Stimulated activated naive CD4-positive, alpha-beta T cell (primary cell): ENCODE measurements at regions not wholly inside any gene's neighbourhood (a gene's known extent, or its start where the extent isn't known, plus 50 kb on each side); places are given as distances from the start of the nearest gene placed in this dataset.

Experiments
- DNase-seq, 6 experiments: peaks; one replicate each; lab custom pipeline; 2025; lab: John Stamatoyannopoulos, UW

DNA sequence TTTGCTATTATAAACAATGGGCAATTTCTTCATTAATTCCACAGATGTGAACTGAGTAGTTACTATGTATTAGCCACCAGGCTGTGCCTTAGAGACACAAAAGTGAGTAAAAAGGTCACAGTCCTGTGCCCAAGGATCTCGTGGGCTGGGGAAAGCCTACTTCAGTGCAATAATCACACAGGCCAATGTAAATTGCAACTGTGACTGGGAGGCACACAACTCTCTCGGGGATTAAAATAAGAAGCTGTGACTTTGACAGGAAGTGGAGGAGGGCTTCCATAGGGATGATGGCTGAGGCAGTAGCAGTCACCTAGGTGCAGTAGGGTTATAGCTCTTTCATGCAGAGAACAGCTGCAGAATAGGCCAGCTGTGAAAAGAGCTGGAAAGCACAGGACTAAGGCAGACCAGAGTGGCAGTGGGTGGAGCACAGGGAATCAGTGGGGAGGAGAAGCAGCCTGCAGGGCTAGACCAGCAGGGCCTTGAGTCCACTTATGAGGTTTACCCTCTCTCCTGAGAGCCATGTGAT is 121.9 kb downstream of the MAB21L3 start:
- DNase-seq = peak in 5 of 6 experiments; percentile 8 to 63 (median 21)

DNA sequence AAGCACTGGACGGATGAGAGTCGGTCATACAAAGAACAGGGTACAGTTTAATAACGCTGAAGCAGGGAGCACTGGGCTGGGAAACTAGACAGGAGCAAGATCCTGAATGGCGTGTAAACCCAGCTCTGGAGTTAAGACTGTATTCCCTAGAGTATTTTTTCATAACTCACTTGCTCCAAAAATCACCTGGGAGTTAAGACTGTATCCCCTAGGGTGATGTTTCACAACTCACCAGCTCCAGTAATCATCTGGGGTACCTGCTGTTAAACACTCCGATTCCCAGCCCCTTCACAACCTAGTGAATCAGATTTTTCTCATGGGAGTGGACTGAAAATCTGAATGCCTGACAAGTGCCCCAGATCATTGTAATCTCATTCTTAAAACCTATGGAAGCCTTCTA is 123.2 kb downstream of the MAB21L3 start:
- no peak for DNase-seq

DNA sequence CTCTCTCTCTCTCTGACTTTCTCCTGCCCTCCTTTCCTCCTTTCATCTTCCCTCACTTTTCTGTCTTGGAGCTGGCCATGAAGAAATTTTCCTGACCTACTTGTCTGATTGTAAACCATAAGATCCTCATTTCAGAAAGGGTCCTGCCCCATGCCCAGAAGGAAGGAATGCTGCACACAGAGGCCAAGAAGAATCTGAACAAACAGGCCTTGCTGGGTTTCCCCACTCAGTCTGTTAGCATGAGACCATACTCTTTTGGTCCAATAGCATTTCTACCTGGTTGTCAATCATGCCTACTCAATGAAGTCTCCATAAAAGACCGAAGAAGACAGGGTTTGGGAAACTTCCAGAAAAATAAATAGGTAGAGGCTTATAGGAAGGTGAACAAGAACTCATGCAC is 128.7 kb downstream of the MAB21L3 start:
- no peak for DNase-seq

GRCh38 chr1:116242741-116243140 is 130.3 kb upstream of the ATP1A1 start:
- DNase-seq = no peak

- peak in 1 of 6 experiments; percentile 8 for DNase-seq
These were observed 129.6 kb upstream of the ATP1A1 start for GRCh38 chr1:116243333-116244054.

DNA sequence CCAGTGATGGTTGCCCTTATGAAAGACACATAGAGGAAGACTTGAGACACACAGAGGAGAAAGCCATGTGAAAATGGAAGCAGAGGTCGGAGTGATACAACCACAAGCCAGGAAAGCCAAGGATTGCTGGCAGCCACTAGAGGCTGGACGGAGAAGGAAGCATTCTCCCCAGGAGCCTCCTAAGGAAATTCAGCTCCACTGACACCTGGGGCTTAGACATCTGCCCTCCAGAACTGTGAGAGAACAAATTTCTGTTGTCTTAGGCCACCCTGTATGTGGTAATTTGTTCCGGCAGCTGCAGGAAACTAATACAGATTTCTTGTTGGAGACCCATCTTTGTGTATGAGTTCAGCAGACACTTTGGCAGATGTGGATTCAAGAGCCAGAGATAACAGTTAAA is 126.9 kb upstream of the ATP1A1 start:
- DNase-seq = no peak

DNA sequence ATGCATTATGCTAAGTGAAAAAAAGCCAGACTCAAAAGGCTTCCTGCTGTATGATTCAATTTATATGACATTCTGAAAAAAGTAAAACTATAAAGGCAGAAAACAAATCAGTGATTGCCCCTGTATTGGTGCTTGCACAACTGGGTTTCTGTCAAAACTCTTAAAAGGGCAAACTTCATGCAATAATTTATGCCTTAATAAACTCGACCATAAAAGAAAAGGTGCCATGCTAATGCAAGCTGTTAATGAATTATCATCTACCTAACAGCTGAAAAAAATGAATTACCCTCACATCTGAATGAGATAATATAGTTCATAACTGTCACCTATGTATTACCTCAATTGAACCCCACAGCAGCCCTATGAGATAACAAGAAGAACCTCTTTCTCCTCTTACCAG is 120.8 kb upstream of the ATP1A1 start:
- DNase-seq = no peak

- no peak for DNase-seq
These were observed 120.3 kb upstream of the ATP1A1 start for GRCh38 chr1:116252785-116253184.

DNA sequence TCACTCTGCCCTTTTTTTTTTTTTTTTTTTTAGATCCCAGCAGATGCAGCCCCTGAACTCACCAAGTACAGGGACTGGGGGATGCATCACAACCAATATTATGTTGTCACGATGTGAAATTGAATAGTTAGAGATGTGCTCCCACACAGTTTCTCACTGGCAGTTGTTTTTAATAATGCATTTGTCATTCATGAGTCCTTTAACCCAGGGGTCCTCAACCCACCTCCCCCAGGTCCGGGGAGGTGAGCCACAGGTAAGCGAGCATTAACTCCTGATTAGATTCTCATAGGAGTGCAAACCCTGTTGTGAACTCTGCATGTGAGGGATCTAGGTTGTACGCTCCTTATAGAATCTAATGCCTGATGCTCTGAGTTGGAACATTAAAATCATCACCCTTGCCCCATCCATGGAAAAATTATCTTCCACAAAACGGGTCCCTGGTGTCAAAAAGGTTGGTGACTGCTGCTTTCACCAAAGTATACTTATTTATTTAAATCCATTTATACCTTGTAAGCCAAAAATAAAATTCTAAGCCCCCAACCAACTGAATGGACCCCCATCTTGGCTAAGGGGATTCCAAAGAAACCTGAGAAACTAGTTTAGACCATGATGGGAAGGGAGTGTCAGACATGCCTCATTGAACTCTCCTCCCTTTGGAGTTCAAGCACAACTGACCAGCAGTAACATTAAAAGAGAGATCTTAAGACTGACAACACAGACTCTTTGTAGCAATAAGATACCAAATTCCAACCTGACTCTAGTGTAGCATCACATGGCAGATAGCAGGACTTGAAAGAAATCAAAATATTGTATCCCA is 119.3 kb upstream of the ATP1A1 start:
- no peak for DNase-seq

- no peak for DNase-seq
These were observed 118.3 kb upstream of the ATP1A1 start for GRCh38 chr1:116254776-116255175.

DNA sequence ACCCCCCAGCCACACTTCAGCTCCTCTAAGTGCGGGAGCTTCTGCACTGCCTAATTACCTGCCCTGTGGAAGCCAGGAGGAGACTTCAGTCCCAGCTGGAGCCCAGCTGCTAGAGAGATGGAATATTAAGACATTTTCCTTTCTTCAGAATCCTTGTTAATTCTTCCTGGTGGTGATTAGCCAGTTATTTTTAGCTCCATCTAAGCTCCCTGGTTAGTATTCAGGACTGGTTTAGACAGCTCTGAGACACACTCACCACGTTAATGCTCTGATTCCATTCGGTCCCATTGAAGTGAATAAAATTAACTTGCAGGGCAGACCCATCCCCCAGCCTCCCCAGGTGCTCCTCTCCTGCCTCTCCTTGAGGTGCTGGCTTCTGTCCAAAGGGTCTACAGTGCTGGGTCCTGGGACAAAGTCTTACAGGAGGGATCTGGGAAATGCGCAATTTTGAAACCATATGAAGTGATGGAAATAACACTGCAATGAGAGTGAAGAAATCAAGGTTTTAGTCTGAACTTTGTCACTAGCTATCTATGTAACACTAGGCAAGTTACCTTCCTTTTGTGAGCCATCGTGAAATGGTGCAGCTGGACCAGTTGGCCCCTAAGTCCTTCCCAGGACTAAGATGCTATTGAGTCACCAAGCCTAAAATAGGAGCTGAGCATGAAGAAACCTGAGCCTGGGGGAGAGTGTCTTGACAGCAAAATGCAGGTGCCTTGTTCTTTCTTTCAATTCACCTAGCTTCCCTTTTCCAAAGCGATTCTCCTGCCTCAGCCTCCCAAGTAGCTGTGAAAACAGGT is 117.4 kb upstream of the ATP1A1 start:
- DNase-seq = no peak

DNA sequence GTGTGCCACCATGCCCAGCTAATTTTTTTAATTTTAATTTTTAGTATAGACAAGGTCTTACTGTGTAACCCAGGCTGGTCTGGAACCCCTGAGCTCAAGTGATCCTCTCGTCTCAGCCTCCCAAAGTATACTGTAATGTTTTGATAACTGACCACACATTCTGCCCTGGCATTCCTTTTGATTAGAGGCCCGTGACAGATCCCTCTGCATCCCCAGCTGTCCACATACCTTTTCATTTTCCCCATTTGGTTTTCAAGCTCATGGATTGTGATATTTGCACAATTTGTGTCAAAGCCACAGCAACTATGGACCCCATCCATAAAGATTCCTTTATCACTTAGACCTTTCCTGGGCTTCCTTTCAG is 116.8 kb upstream of the ATP1A1 start:
- DNase-seq = no peak

DNA sequence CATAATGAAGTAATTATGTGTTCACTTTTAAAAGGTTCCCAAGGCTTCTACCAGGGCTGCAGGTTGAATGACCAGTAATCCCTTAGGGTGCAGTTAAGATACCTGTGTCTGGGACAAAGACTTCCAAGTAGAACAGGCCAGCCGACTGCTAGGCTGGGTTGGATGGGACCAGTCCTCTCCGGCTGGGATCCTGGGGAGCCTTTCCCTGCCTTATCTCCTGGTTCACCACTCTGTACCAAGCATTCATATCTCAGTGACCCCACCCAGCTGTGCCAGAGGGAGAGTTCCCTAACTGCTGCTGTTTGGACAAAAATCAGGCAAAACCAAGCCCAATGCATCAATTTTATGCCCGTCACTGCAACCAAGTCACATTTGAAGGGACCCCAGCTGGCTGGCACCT is 116.2 kb upstream of the ATP1A1 start:
- no peak for DNase-seq

DNA sequence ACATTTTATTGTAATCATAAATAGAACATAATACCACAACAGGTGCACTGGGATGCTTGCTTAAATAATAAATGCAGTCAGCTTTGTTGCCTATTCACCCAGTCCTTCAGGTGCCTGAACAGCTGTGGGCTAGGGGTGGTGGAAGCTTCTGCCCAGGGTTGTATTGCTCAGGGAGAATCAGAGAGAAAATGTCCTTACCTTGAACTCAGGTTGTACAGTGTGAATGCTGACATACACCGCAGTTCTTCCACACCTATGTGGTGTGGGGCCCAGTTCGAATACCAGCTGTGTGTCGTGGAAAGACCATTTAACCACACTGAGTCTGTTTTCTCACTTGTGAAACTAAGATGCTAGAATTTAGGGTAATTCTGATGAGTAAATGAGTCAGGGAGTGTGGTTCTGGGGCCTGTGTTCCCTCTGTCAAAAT is 115.7 kb upstream of the ATP1A1 start:
- DNase-seq = no peak

DNA sequence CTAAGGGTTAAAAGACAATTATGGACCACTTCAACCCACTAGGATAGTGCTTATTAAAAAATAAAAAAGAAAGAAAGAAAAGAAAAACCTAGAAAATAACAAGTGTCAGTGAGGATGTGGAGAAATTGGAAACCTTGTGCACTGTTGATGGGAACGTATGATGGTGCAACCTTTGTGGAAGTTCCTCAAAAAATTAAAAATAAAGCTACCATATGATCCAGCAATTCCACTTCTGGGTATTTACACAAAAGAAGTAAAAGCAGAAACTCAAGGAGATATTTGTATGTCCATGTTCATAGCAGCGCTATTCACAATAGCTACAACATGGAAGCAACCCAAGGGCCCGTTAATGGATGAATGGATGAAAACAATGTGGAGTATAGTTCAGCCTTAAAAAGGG is 115.2 kb upstream of the ATP1A1 start:
- DNase-seq = no peak

GRCh38 chr1:116258668-116259419 is 114.2 kb upstream of the ATP1A1 start:
- no peak for DNase-seq

DNA sequence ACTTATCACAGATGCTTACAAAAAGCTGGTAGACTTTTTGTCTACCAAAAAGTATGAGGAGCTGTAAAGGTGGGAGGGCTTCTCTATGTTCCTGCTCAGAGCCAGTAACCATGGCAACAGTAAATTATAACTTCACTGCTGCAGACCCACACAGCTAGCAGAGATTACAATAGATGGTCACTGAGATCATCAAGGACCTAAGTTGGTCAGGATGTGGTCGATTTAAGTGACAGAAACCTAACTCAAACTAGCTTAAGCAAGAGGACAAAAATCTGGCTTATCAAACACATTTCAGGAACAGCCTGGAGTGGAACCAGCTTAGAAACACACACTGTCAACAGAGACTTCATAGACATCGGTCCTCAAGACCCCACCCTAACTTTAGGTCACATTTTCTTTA is 113.4 kb upstream of the ATP1A1 start:
- no peak for DNase-seq

DNA sequence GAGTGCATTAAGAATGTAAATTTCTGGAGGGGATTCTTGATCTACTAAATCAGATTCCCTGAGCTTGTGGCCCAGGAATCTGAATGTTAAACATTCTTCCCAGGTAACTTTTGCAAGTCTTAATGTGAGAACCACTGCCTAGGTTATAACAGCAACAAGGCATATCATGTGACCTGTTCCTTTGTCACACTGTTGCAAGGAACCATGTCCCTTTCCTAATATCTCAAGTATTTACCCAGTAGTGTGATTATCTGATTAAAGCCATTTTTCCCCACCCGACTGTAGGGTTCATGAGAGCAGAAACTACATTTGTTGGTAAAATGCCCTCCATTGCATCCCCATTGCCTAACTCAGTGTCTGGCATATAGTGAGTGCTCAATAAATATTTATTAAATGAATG is 112.9 kb upstream of the ATP1A1 start:
- DNase-seq = no peak

DNA sequence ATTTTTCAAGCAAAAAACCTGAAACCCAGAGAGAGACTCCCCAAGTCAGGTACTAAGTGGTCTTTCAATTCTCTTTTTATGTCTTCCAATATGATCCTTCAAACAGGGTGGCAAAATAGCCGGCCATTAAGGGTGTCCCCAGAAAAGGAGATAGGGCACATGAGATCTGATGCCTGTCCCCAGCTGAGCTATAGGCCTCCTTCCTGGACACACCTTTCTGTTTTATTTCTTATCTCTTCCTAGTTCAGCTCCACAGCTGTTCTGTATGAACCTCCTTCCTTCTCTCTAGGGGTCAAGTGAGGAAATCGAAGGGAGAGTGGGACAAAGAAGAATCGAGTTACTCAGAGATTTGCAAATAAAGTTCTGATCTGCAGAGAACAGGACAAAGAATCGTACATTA is 112.4 kb upstream of the ATP1A1 start:
- DNase-seq = no peak

DNA sequence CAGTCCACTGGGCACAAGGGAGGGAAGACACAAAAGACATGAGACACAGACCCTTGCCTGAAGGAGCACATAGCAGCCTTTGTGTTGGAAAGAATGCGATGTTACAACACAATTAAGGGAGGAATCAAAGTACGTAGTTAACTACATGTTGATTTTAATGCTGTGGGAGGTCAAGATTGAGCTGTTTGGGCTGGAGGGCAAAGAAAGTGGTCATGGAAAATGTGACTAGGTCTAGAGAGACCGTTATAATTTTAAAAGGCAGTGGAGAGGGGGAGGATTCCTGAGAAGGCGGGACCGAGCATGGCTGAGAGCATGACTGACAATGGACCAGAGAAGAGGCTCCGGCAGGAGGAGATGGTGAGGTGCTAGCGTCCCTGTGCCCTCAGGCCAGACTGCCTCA is 111.8 kb upstream of the ATP1A1 start:
- DNase-seq = no peak

DNA sequence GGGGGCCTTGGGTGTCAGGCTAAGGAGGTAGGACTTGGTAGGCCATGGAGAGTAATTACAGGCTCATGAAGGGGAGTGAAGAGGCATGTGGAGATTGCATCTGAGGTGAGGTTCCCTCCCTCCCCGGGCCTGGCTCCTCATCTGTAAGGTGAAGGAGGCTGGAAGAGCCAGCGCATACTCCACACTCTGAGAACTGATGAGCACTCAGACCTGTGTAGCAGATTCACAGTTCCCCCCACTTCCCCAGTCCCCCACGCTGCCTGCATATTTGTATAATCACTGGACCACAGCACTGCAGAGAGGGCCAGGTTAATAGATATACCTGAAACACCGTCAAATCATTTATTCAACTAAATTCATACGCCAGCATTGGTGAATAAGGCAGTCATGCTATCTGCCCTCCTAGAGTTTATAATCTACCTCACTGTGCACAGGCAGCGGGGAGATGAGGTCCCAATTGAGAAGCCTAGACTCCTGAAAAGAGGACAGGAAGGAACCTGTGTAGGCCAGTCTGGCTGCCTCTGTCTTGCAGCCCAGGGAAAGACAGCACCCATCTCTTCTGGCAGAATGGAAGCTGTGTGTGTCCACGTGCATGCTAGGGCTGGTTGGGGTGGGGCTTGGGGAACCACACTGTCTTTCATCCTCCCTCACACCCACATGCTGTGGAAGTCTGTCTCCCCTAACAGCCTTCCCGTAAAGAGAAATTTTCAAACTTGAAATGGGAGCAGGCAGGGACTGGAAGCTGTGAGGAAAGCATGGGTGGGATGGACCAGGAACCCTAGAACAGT is 110.6 kb upstream of the ATP1A1 start:
- no peak for DNase-seq
